ENCODE measurements at regions not wholly inside any gene's neighbourhood (a gene's known extent, or its start where the extent isn't known, plus 50 kb on each side); places are given as distances from the start of the nearest gene placed in this dataset.
"Not testable (repeated sequence)": the region's sequence is repeated elsewhere in the genome, so short reads cannot be mapped to it uniquely, and the experiment has no call there.

- DNase-seq (ENCODE audit: low spot score in 2 of 2), result no peak
- intact Hi-C loops (cut with DNase I; ENCODE audit: low total_unique reads), result no loop called here
Measured at GRCh38 chr19:41511628-41512027, 64.3 kb upstream of the CEACAM21 start.

GRCh38 chr19:41515015-41515652 is 60.8 kb upstream of the CEACAM21 start:
- 55 to 63% methylated on average over 19 to 25 of the region's 25 CpGs for WGBS, 2 donors
- no peak overlapping the region for H3K4me3 ChIP-seq (ENCODE audit: low read depth, poor library complexity, severe bottlenecking)
- TF ChIP-seq CTCF (IDR thresholded peaks at IDR 0.05), result no peak
- TF ChIP-seq POLR2A (IDR thresholded peaks at IDR 0.05), result no peak
- no peak for DNase-seq (ENCODE audit: low spot score in 2 of 2)
- intact Hi-C loops (cut with DNase I; ENCODE audit: low total_unique reads), result no loop called here

More at GRCh38 chr19:41511628-41512027, 64.3 kb upstream of the CEACAM21 start:
- 66 to 71% methylated on average over 8 of the region's 8 CpGs for WGBS, 2 donors
- no peak for TF ChIP-seq CTCF (IDR thresholded peaks at IDR 0.05)
- TF ChIP-seq POLR2A (IDR thresholded peaks at IDR 0.05), result no peak
- no peak overlapping the region for H3K4me3 ChIP-seq (ENCODE audit: low read depth, poor library complexity, severe bottlenecking)

GRCh38 chr19:41516292-41517171 is 59.4 kb upstream of the CEACAM21 start:
- DNase-seq (ENCODE audit: low spot score in 2 of 2); intact Hi-C loops (cut with DNase I; ENCODE audit: low total_unique reads); H3K4me3 ChIP-seq (ENCODE audit: low read depth, poor library complexity, severe bottlenecking): not testable (repeated sequence)
- 51 to 59% methylated on average over 19 of the region's 19 CpGs for WGBS, 2 donors

GRCh38 chr19:41518141-41518540 is 57.8 kb upstream of the CEACAM21 start:
- no peak for TF ChIP-seq CTCF (IDR thresholded peaks at IDR 0.05)
- TF ChIP-seq POLR2A (IDR thresholded peaks at IDR 0.05), result no peak
- intact Hi-C loops (cut with DNase I; ENCODE audit: low total_unique reads), result no loop called here
- WGBS, 2 donors, result 54 to 63% methylated on average over 3 of the region's 3 CpGs
- H3K4me3 ChIP-seq (ENCODE audit: low read depth, poor library complexity, severe bottlenecking), result no peak overlapping the region
- DNase-seq (ENCODE audit: low spot score in 2 of 2), result no peak

- H3K4me3 ChIP-seq (ENCODE audit: low read depth, poor library complexity, severe bottlenecking); intact Hi-C loops (cut with DNase I; ENCODE audit: low total_unique reads); DNase-seq (ENCODE audit: low spot score in 2 of 2): not testable (repeated sequence)
- WGBS, 2 donors, result 45 to 61% methylated on average over 18 of the region's 18 CpGs
Measured at GRCh38 chr19:41521138-41521930, 54.6 kb upstream of the CEACAM21 start.

- WGBS, 2 donors, result 2 to 3% methylated on average over 49 to 51 of the region's 58 CpGs
- peak overlapping the region; percentile 14 for H3K4me3 ChIP-seq (ENCODE audit: low read depth, poor library complexity, severe bottlenecking)
- no peak for DNase-seq (ENCODE audit: low spot score in 2 of 2)
- no peak for TF ChIP-seq CTCF (IDR thresholded peaks at IDR 0.05)
- no peak for TF ChIP-seq POLR2A (IDR thresholded peaks at IDR 0.05)
- intact Hi-C loops (cut with DNase I; ENCODE audit: low total_unique reads), result no loop called here
Measured at GRCh38 chr19:41521931-41522555, 53.9 kb upstream of the CEACAM21 start.
